ENCODE measurements at regions not wholly inside any gene's neighbourhood (a gene's known extent, or its start where the extent isn't known, plus 50 kb on each side); places are given as distances from the start of the nearest gene placed in this dataset.

DNA sequence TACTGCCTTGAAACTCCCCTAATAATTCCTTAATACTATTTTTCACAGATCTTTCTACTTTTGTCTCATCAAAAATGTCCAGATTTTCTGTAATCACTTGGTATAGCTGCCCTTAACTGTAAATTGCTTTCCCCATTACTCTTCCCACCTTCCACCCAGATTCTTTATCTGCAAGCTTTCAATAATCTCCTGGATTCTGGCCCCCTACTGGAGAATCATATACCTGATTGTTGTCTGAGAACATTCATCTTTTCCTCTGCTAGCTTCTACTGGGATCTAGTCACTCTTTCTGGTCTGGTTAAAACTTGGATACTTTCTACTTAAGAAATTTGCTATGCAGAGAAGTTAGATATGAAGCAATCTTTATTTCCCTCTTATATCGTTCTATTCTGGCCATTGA is 552.6 kb downstream of the PCDH19 start:
- no peak for TF ChIP-seq EZH2 (IDR thresholded peaks at IDR 0.05; ENCODE audit: borderline replicate concordance, low read depth, low read length, poor library complexity, severe bottlenecking)
- TF ChIP-seq, protein P1, sequence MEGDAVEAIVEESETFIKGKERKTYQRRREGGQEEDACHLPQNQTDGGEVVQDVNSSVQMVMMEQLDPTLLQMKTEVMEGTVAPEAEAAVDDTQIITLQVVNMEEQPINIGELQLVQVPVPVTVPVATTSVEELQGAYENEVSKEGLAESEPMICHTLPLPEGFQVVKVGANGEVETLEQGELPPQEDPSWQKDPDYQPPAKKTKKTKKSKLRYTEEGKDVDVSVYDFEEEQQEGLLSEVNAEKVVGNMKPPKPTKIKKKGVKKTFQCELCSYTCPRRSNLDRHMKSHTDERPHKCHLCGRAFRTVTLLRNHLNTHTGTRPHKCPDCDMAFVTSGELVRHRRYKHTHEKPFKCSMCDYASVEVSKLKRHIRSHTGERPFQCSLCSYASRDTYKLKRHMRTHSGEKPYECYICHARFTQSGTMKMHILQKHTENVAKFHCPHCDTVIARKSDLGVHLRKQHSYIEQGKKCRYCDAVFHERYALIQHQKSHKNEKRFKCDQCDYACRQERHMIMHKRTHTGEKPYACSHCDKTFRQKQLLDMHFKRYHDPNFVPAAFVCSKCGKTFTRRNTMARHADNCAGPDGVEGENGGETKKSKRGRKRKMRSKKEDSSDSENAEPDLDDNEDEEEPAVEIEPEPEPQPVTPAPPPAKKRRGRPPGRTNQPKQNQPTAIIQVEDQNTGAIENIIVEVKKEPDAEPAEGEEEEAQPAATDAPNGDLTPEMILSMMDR (conservative IDR thresholded peaks at IDR 0.05; ENCODE audit: low read depth, low read length) = 0 out of 2 replicates have a peak, but pooled peaks have one; percentile 26

All from A673 (cell line).